H1 (cell line): ENCODE measurements at regions not wholly inside any gene's neighbourhood (a gene's known extent, or its start where the extent isn't known, plus 50 kb on each side); places are given as distances from the start of the nearest gene placed in this dataset.

Source experiments
- CBX8 ChIP-seq: fragments of 300-800, 300-1000 bp; sonication (generic); IDR thresholded peaks from 2 replicates; pipeline ENCODE4 v1.7.1; 2016; ENCODE audit warnings: low read depth, low read length, borderline replicate concordance
- CTCF ChIP-seq, 3 experiments: IDR thresholded peaks; 1 replicate in 2 of 3; 2 replicates in 1 of 3; pipeline versions ENCODE4 v1.5.1 to v1.6.1; 2011; ENCODE audit warnings: low read length in 3 of 3, mild to moderate bottlenecking in 3 of 3, inconsistent platforms in 2 of 3, low read depth in 1 of 3, moderate library complexity in 1 of 3; ENCODE audit not compliant: insufficient read depth in 1 of 3; ENCODE audit errors: control extremely low read depth in 1 of 3
- EGR1 ChIP-seq: IDR thresholded peaks from 2 replicates; pipeline ENCODE4 v1.6.1; 2011; ENCODE audit warnings: low read depth, low read length, borderline replicate concordance
- HDAC2 ChIP-seq, 2 experiments: fragments of 300-600 bp in 1 of 2; sonication (generic) in 1 of 2; IDR thresholded peaks; 2 replicates each; pipeline ENCODE4 v1.6.1; 2011 to 2012; ENCODE audit warnings: low read depth in 2 of 2, low read length in 2 of 2, mild to moderate bottlenecking in 2 of 2, moderate library complexity in 2 of 2, borderline replicate concordance in 1 of 2, inconsistent platforms in 1 of 2
- JUND ChIP-seq: IDR thresholded peaks from 2 replicates; pipeline ENCODE4 v1.6.1; 2011; ENCODE audit warnings: mild to moderate bottlenecking, improper control_type of control experiment, low read length
- KDM5A ChIP-seq: fragments of 200-600 bp; IDR thresholded peaks from 2 replicates; pipeline ENCODE4 v1.7.1; 2012; ENCODE audit warnings: mild to moderate bottlenecking, low read length, inconsistent platforms, mixed read lengths
- MAX ChIP-seq: IDR thresholded peaks from 2 replicates; pipeline ENCODE4 v1.6.1; 2012; ENCODE audit warnings: inconsistent platforms
- POLR2A ChIP-seq, 2 experiments: IDR thresholded peaks; 1 replicate in 1 of 2; 2 replicates in 1 of 2; pipeline ENCODE4 v1.6.1; 2011; ENCODE audit warnings: low read depth in 2 of 2, low read length in 2 of 2, mild to moderate bottlenecking in 2 of 2; ENCODE audit errors: control extremely low read depth in 1 of 2
- POLR2AphosphoS5 ChIP-seq: IDR thresholded peaks from 2 replicates; pipeline ENCODE4 v1.6.1; 2011; ENCODE audit warnings: low read depth, low read length
- RNF2 ChIP-seq: fragments of 200-900, 300-1000 bp; sonication (generic); IDR thresholded peaks from 2 replicates; pipeline ENCODE4 v1.7.1; 2016; ENCODE audit warnings: borderline replicate concordance, low read depth, mild to moderate bottlenecking, antibody characterized with exemption, low read length; ENCODE audit not compliant: poor library complexity, severe bottlenecking; ENCODE audit errors: missing control alignments
- SIX5 ChIP-seq: IDR thresholded peaks from 2 replicates; pipeline ENCODE4 v1.6.1; 2011; ENCODE audit warnings: mild to moderate bottlenecking, low read depth, low read length
- SRF ChIP-seq: IDR thresholded peaks from 2 replicates; pipeline ENCODE4 v1.6.1; 2011; ENCODE audit warnings: mild to moderate bottlenecking, low read depth, low read length, moderate library complexity
- YY1 ChIP-seq: IDR thresholded peaks from 2 replicates; pipeline ENCODE4 v1.6.1; 2011; ENCODE audit warnings: low read depth, mild to moderate bottlenecking, low read length

GRCh38 chr11:57917632-57918031, 106.0 kb upstream of the OR9Q1 start:
- TF ChIP-seq KDM5A (no peak), POLR2A (IDR thresholded peaks at IDR 0.05; ENCODE audit: control extremely low read depth in 1 of 2, low read depth in 2 of 2, low read length in 2 of 2) (no peak), SRF (no peak), SIX5 (no peak), CTCF (IDR thresholded peaks at IDR 0.05; ENCODE audit: control extremely low read depth in 1 of 3, insufficient read depth in 1 of 3, low read depth in 1 of 3, low read length in 3 of 3) (no peak), YY1 (no peak), HDAC2 (IDR thresholded peaks at IDR 0.05; ENCODE audit: borderline replicate concordance in 1 of 2, low read depth in 2 of 2, low read length in 2 of 2) (no peak), CBX8 (no peak), MAX (no peak), RNF2 (no peak), POLR2AphosphoS5 (no peak), JUND (no peak), EGR1 (no peak)
